GM19372 (cell line): ENCODE measurements at regions not wholly inside any gene's neighbourhood (a gene's known extent, or its start where the extent isn't known, plus 50 kb on each side); places are given as distances from the start of the nearest gene placed in this dataset.

ENCODE experiments used
- ATAC-seq: cut with Tn5 transposase; IDR thresholded peaks from one replicate; pipeline ENCODE4 v1.9.1; 2021; ENCODE audit warnings: mild to moderate bottlenecking, low read depth, moderate library complexity; ENCODE audit not compliant: unreplicated experiment

GRCh38 chr11:43545610-43546009, 134.9 kb upstream of the HSD17B12 start:
- ATAC-seq: no peak

GRCh38 chr11:43546561-43547429, 133.7 kb upstream of the HSD17B12 start:
- no peak for ATAC-seq

DNA sequence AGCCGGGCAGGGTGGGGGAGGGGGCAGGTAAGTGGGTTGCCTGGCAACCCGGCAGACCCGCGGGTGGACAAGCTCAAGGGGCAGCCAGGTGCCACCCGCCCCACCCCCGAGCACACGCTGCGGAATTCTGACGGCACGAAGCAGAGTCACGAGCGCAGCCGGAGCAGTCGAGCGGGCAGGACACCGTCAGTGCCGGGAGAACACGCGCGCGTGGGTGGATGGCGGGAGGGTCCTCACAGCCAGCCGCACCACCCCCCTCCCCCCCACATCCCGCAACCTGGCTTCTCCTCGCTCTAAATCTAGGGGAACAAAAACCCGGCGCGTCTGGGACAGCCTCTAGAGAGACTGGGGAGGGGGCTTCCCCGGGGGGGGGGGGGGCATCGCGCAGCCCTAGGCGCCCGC, 133.1 kb upstream of the HSD17B12 start:
- no peak for ATAC-seq

DNA sequence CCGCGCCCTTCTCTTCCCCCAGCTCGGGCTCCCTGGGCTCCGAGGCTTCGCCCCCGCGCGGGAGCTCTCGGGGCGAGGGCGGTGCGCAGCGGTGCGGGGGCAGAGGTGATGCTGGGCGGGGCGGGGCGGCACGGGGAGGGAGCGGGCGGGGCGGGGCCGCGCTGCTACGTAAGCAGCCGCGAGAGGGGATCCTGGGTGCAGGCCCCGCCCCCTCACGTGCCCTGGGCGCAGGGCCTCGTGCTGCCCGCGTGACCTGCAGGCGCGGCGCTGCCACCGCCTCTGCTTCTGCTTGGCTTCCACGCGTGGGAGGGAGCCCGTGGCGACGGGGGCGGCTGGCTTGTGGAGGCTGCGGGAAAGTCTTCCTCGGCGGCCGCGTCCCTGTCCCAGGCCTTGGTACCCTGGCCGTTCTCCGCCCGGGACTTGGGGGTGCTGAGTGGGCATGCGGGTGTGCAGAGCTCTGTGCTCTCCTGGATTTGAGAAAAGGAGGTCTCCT, 132.6 kb upstream of the HSD17B12 start:
- no peak for ATAC-seq

GRCh38 chr11:43548916-43549315, 131.6 kb upstream of the HSD17B12 start:
- no peak for ATAC-seq

DNA sequence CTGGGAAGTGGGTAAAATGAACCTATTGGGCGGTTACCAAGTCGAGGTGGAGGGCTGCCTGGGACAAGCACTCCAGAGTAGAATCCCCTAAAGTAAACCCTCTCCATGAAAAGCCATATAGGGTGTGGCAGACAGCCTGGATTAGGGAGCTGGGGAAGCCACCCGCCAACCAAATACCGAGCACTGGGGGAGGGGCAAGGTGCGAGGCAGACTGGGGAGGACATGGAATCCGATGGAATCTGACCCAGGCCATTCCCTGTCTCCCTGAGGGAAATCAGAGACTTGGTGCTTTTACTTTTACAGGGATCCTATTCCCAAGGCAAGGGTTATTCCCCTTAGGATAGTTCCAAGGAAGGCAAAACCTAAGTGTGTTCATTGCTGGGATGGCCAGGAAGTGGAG, 130.9 kb upstream of the HSD17B12 start:
- ATAC-seq: no peak

GRCh38 chr11:43550714-43551113, 129.8 kb upstream of the HSD17B12 start:
- no peak for ATAC-seq

GRCh38 chr11:43554148-43554473, 126.4 kb upstream of the HSD17B12 start:
- ATAC-seq: no peak

GRCh38 chr11:43555186-43555585, 125.4 kb upstream of the HSD17B12 start:
- ATAC-seq: no peak

DNA sequence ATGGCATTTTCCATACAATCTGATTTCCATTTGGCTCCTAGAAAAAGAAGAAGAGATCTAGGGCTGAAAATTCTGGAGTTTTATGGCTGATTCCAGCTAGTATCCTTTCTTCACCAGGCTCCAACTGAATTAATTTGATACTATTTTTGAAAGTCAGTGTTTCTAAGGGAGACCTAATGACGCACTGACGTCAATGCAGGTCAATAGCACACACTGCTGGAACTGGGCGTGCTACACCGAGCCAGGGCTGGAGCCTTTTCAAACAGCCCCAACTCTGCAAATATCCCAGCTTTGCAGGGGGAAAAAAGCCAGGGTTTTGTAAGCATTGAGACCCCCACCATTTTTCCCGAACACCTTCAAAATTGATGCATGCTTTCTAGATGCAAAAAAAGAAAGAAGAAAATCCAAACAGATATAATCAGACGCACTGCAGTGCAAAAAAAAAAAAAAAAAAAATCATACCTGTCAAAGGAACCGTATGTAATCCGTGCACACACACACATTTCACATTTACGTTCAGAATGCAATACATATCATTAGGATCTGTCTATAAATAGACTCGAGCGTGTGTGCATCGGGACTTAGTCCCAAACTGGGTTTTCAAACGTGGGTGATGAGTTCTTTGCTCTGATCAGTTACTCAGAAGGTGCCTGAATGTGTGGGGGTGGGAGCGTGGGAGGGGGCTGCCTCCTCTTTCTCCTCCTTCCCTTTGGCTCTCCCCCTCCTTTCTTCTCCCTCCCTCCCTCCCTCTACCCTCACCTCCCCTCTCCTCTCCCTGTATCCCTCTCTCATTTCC, 124.5 kb upstream of the HSD17B12 start:
- ATAC-seq: no peak

DNA sequence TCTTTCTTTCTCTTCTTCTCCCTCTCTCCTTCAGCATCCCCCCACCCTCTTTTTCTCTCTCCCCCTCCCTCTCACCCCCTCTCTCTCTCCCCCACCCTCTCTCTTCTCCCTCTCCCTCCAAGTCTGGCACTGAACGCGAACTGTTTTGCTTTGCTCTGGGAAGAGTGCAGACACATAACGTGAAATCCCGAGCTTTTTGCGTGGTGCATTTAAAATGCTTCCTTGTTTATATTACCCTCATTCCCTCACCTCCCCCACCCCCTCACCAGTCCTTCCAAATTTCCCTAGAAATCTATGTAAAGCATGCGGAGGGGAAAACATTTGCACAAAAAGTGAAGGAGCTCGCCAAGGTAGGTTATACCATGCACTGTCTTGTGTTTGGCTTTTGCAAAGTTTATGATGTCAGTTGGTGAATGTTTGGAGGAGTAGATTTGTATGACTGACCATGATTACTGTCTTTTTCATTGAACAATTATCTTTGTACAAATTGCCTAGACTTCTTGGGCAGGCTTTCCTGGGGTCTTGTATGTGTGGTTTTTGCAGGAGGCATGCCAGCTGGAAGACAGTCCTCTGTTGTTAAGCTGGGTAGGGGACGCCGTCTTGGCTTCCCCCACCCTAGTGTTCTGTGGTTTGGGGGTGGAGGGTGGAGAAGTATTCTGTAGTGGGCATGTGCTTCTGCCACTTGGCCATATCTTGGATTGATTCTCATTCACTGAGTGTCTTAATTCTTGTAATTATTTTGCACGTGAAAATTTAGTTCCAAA, 123.7 kb upstream of the HSD17B12 start:
- no peak for ATAC-seq

DNA sequence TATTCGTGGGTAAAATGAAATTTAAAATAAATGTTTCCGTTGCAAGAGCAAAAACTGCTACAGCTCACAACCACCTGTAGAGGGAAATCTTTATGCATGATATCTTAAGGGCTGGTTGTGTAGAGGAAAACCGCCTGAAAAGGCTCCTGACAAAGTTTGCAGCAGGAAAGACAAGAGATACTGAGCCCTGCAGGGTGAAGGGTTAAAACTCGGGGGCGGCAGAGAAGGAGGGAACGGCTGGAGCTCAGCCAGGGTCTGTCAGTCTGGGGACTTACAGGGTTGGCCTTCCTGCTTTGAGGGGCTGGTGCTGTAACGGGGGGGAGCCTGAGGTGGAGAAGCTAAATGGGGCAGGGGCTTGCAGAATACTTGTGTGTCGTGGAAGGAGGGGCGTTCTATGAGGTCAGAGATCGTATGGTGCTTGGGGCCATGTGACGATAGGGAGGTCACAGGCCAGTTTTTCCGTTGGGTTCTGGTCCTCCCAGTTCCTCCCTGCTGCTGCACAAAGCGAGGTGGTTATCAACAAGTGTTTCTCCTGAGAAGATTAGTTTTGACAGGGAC, 122.9 kb upstream of the HSD17B12 start:
- ATAC-seq: no peak

- ATAC-seq: no peak
Measured at GRCh38 chr11:43558146-43558545, 122.4 kb upstream of the HSD17B12 start.

DNA sequence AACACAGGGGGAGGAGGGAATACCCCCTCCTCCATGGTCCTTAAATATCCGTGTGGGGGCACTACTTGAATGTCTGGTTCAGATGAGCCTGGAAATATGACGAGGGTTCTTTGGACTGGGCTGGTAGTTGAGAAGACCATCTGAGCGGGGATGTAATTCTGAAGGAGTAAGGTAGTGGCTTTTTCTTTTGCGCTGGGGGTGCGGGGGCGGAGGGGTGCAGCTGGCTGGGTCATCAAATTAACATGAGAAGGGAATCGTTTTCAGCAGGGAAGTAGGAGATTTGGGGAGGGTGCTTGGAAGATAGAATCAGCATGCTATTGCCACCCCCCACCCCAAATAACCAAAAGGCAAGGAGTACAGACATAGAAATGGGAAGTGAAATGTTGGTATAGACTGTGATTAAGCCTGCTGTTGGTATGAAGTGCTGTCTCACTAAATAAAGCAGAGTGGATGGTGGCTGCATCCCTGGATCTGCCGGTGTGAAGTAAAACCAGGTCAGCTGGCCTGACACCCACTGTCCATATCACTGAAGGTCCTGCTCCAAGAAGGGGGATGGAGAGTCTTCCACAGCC, 121.9 kb upstream of the HSD17B12 start:
- no peak for ATAC-seq

DNA sequence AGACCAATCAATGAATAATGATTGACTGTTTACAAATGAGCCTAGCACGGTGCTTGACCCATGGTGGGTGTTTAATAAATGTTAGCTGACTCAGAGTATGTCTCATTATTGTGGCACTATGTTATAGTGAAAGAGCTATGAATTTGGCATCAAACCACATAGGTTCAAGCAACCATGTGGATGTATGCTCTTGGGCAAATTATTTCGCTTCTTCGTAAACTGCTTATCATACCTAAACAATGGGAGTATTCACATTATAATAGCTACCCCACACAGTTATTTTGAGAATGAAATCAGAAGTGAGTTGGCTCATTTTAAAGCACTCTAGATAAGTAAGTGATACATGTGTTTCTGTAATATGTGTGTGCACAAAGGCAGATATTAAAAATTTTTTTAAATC, 118.7 kb upstream of the HSD17B12 start:
- no peak for ATAC-seq

DNA sequence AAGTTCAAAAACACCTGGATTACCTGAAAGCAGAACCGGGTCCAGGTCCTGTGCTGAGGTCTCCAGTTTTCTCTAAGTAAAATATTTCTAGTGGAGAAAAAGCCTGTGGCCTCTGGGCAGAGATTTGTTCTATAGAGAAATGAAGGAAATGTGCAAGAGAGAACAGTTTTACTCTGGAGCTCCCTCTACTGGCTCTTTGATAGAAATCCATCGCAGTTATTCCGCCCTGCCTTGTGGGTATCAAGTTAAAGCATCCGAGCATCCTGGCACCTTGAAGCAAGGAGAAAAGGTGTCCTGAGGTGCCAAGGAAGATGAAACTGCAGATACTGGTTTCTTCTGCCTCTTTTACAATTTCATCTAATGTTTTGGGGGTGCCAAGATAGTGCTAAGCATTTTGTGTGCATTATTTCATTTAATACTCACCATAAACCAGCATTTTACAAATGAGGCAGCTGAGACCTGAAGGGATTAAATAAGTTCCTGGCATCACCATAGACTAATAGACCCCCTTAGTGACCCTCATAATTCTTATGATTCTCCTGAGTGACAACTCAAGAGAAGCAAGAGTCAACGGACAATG, 113.1 kb upstream of the HSD17B12 start:
- ATAC-seq: peak; percentile 61

GRCh38 chr11:43573233-43573632, 107.3 kb upstream of the HSD17B12 start:
- ATAC-seq: no peak

- ATAC-seq: no peak
Measured at GRCh38 chr11:43573873-43574272, 106.7 kb upstream of the HSD17B12 start.

- no peak for ATAC-seq
Measured at GRCh38 chr11:43574411-43574810, 106.1 kb upstream of the HSD17B12 start.
